ENCODE measurements at regions not wholly inside any gene's neighbourhood (a gene's known extent, or its start where the extent isn't known, plus 50 kb on each side); places are given as distances from the start of the nearest gene placed in this dataset.

DNA sequence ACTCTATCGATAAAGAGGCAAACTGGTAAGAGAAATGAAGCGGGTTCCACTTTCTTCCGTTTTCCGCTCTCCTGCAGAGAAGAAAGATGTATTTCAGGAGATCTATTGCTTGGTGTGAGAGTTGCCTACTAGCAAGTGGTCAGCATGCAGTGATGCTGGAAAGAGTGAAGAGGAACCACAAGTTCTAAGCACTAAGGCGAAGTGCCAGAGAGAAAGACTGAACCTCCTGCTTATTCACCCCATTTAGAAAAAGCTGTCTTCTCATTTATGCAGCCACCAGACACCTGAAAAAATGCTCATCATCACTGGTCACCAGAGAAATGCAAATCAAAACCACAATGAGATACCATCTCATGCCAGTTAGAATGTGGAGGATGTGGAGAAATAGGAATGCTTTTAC is 78.7 kb upstream of the GPC6 start:
- Histone ChIP-seq H3K27me3 (ENCODE audit: control insufficient read depth, insufficient read depth, low read length) (no peaks in the 10 kb centered on the region), H3K9me3 (ENCODE audit: control insufficient read depth in 2 of 3, insufficient read depth in 1 of 3, low read length in 3 of 3) (no peaks in the 10 kb centered on the region), H3K36me3 (ENCODE audit: control insufficient read depth in 2 of 3, insufficient read depth in 3 of 3, low read length in 3 of 3) (no peaks in the 10 kb centered on the region), H3K4me3 (ENCODE audit: low read length in 3 of 3) (no peak overlapping the region), H3K9ac (ENCODE audit: low read length in 3 of 3) (no peak overlapping the region), H3K27ac (ENCODE audit: low read depth in 2 of 2, low read length in 2 of 2) (no peak overlapping the region), H3K4me1 (ENCODE audit: control insufficient read depth in 2 of 3, insufficient read depth in 2 of 3, low read depth in 1 of 3, low read length in 3 of 3) (no peaks in the 10 kb centered on the region)
- no peak for FAIRE-seq
- TF ChIP-seq, protein P1, sequence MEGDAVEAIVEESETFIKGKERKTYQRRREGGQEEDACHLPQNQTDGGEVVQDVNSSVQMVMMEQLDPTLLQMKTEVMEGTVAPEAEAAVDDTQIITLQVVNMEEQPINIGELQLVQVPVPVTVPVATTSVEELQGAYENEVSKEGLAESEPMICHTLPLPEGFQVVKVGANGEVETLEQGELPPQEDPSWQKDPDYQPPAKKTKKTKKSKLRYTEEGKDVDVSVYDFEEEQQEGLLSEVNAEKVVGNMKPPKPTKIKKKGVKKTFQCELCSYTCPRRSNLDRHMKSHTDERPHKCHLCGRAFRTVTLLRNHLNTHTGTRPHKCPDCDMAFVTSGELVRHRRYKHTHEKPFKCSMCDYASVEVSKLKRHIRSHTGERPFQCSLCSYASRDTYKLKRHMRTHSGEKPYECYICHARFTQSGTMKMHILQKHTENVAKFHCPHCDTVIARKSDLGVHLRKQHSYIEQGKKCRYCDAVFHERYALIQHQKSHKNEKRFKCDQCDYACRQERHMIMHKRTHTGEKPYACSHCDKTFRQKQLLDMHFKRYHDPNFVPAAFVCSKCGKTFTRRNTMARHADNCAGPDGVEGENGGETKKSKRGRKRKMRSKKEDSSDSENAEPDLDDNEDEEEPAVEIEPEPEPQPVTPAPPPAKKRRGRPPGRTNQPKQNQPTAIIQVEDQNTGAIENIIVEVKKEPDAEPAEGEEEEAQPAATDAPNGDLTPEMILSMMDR (IDR thresholded peaks at IDR 0.05; ENCODE audit: borderline replicate concordance, extremely low read depth, insufficient read depth) = no peak
- no peak for DNase-seq
- intact Hi-C loops (cut with DNase I) = no loop called here

DNA sequence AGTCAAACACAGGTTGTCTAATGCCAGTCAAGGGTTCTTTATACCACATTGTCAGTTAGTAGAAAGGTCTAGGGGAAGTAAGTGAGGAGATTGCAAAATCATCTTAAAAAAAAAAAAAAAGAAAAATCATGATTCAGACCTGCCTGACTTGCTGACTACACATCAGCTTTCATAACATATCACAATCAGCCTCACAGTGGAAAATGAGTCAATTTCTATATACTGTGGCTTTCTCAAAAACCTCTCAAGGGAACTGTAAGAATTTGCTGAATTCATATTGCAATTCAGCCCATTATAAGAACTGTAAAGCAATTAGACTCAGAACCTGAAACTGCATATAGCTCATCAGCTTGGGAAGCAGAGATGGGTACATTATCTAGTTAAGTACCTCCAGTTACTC is 75.3 kb upstream of the GPC6 start:
- no peak overlapping the region for H3K9ac ChIP-seq (ENCODE audit: low read length in 3 of 3)
- H3K4me3 ChIP-seq (ENCODE audit: low read length in 3 of 3) = no peak overlapping the region
- TF ChIP-seq, protein P1 (IDR thresholded peaks at IDR 0.05; ENCODE audit: borderline replicate concordance, extremely low read depth, insufficient read depth) = no peak
- no peak for FAIRE-seq
- no peaks in the 10 kb centered on the region for H3K36me3 ChIP-seq (ENCODE audit: control insufficient read depth in 2 of 3, insufficient read depth in 3 of 3, low read length in 3 of 3)
- H3K27me3 ChIP-seq (ENCODE audit: control insufficient read depth, insufficient read depth, low read length) = no peaks in the 10 kb centered on the region
- H3K9me3 ChIP-seq (ENCODE audit: control insufficient read depth in 2 of 3, insufficient read depth in 1 of 3, low read length in 3 of 3) = no peaks in the 10 kb centered on the region
- DNase-seq = no peak
- intact Hi-C loops (cut with DNase I) = no loop called here
- no peaks in the 10 kb centered on the region for H3K4me1 ChIP-seq (ENCODE audit: control insufficient read depth in 2 of 3, insufficient read depth in 2 of 3, low read depth in 1 of 3, low read length in 3 of 3)
- H3K27ac ChIP-seq (ENCODE audit: low read depth in 2 of 2, low read length in 2 of 2) = no peak overlapping the region

DNA sequence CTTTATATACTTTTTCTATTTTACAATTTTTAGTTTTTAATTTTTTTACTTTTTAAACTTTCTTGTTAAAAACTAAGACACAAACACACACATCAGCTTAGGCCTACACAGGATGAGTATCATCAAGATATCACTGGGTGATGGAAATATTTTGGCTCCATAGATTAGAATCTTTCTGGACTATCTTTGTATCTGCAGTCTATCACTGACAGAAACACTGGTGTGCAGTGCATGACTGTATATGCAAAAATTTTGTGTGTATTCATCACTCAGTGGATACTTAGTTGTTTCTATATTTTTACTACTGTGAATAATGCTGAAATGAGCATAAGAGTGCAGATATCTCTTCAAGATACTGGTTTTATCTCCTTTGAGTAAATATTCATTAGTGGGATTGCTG is 68.0 kb upstream of the GPC6 start:
- no peak overlapping the region for H3K9ac ChIP-seq (ENCODE audit: low read length in 3 of 3)
- no peak overlapping the region for H3K4me3 ChIP-seq (ENCODE audit: low read length in 3 of 3)
- no peaks in the 10 kb centered on the region for H3K4me1 ChIP-seq (ENCODE audit: control insufficient read depth in 2 of 3, insufficient read depth in 2 of 3, low read depth in 1 of 3, low read length in 3 of 3)
- no peak for FAIRE-seq
- DNase-seq = no peak
- TF ChIP-seq, protein P1 (IDR thresholded peaks at IDR 0.05; ENCODE audit: borderline replicate concordance, extremely low read depth, insufficient read depth) = no peak
- no peaks in the 10 kb centered on the region for H3K27me3 ChIP-seq (ENCODE audit: control insufficient read depth, insufficient read depth, low read length)
- intact Hi-C loops (cut with DNase I) = no loop called here
- H3K36me3 ChIP-seq (ENCODE audit: control insufficient read depth in 2 of 3, insufficient read depth in 3 of 3, low read length in 3 of 3) = no peaks in the 10 kb centered on the region
- H3K9me3 ChIP-seq (ENCODE audit: control insufficient read depth in 2 of 3, insufficient read depth in 1 of 3, low read length in 3 of 3) = no peaks in the 10 kb centered on the region
- no peak overlapping the region for H3K27ac ChIP-seq (ENCODE audit: low read depth in 2 of 2, low read length in 2 of 2)

DNA sequence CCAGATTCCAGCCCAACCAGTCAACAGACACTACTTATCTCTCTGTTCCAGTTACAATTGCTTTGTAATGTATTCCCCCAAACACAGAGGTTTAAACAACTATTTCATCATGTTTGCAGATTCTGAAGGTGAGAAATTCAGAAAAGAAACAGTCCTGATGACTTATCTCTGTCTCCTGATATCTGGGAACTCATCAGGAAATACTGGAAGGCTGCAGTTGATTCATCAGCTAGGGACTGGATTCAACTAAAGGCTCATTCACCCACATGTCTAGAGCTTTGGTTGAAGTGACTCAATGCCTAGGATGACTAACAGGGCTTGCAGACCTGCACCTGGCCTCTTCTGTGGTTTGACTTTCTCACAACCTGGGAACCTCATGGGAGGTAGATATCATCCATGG is 56.6 kb upstream of the GPC6 start:
- Histone ChIP-seq H3K27ac (ENCODE audit: low read depth in 2 of 2, low read length in 2 of 2) (no peak overlapping the region), H3K36me3 (ENCODE audit: control insufficient read depth in 2 of 3, insufficient read depth in 3 of 3, low read length in 3 of 3) (no peaks in the 10 kb centered on the region), H3K9me3 (ENCODE audit: control insufficient read depth in 2 of 3, insufficient read depth in 1 of 3, low read length in 3 of 3) (no peaks in the 10 kb centered on the region), H3K27me3 (ENCODE audit: control insufficient read depth, insufficient read depth, low read length) (no peaks in the 10 kb centered on the region), H3K4me3 (ENCODE audit: low read length in 3 of 3) (no peak overlapping the region), H3K9ac (ENCODE audit: low read length in 3 of 3) (no peak overlapping the region), H3K4me1 (ENCODE audit: control insufficient read depth in 2 of 3, insufficient read depth in 2 of 3, low read depth in 1 of 3, low read length in 3 of 3) (no peaks in the 10 kb centered on the region)
- intact Hi-C loops (cut with DNase I) = no loop called here
- DNase-seq = no peak
- FAIRE-seq = no peak
- TF ChIP-seq, protein P1 (IDR thresholded peaks at IDR 0.05; ENCODE audit: borderline replicate concordance, extremely low read depth, insufficient read depth) = no peak

All from kidney (tissue), 13 donors.